ENCODE measurements at regions not wholly inside any gene's neighbourhood (a gene's known extent, or its start where the extent isn't known, plus 50 kb on each side); places are given as distances from the start of the nearest gene placed in this dataset.

GRCh38 chr3:64961301-64961700, 273.5 kb upstream of the ADAMTS9 start:
- no peak overlapping the region for H2AFZ ChIP-seq
- H4K20me1 ChIP-seq (replicated peaks; ENCODE audit: insufficient read depth), result no peaks in the 10 kb centered on the region
- no peaks in the 10 kb centered on the region for H3K4me1 ChIP-seq (ENCODE audit: insufficient read depth)
- Mint-ChIP-seq H3K27me3 (ENCODE audit: insufficient read depth, low read depth, poor library complexity) (no peaks in the 10 kb centered on the region), H3K27ac (no peak overlapping the region), H3K36me3 (ENCODE audit: low read depth) (no peaks in the 10 kb centered on the region), H3K9me3 (no peaks in the 10 kb centered on the region), H3K4me3 (no peak overlapping the region), H3K4me1 (peaks cover 10% of the 10 kb centered on the region; the same call in 2 of the 3 replicates)
- no peaks in the 10 kb centered on the region; the same call in 1 of the 2 replicates for H3K9me2 ChIP-seq (ENCODE audit: insufficient read depth)
- ATAC-seq (no peak), DNase-seq (ENCODE audit: low spot score) (no peak)
- H3K27ac ChIP-seq (ENCODE audit: low read depth), result no peak overlapping the region
- TF ChIP-seq ZNF331 (CRISPR knock-in tag; IDR thresholded peaks at IDR 0.05; ENCODE audit: low read depth) (no peak), NANOG (IDR thresholded peaks at IDR 0.05; ENCODE audit: borderline replicate concordance) (no peak), STAT1 (IDR thresholded peaks at IDR 0.05; ENCODE audit: unreplicated experiment) (no peak), EZH2phosphoT487 (IDR thresholded peaks at IDR 0.05; ENCODE audit: unreplicated experiment) (no peak), ZNF462 (CRISPR knock-in tag; IDR thresholded peaks at IDR 0.05) (no peak), EZH2 (IDR thresholded peaks at IDR 0.05; ENCODE audit: low read depth, unreplicated experiment) (no peak), ETS1 (IDR thresholded peaks at IDR 0.05) (no peak), JUNB (IDR thresholded peaks at IDR 0.05; ENCODE audit: unreplicated experiment) (no peak), CTCF (conservative IDR thresholded peaks at IDR 0.05; ENCODE audit: low read depth in 2 of 2) (no peak), ZNF114 (CRISPR knock-in tag; IDR thresholded peaks at IDR 0.05) (no peak), POLR2AphosphoS5 (IDR thresholded peaks at IDR 0.05; ENCODE audit: low read depth) (no peak), CREB1 (CRISPR knock-in tag; IDR thresholded peaks at IDR 0.05; ENCODE audit: low read depth) (no peak), REST (IDR thresholded peaks at IDR 0.05; ENCODE audit: unreplicated experiment) (no peak)
- H3K27me3 ChIP-seq (ENCODE audit: insufficient read depth), result no peaks in the 10 kb centered on the region
- H3F3A ChIP-seq (replicated peaks; ENCODE audit: low read depth), result no peaks in the 10 kb centered on the region
- no peaks in the 10 kb centered on the region for H3K79me2 ChIP-seq (replicated peaks; ENCODE audit: insufficient read depth)
- H3K36me3 ChIP-seq (ENCODE audit: insufficient read depth), result no peaks in the 10 kb centered on the region
- no peak overlapping the region for H3K4me2 ChIP-seq
- no peak overlapping the region for H3K4me3 ChIP-seq
